Thyroid gland (tissue), 4 donors: ENCODE measurements at regions not wholly inside any gene's neighbourhood (a gene's known extent, or its start where the extent isn't known, plus 50 kb on each side); places are given as distances from the start of the nearest gene placed in this dataset.
"Not testable (repeated sequence)": the region's sequence is repeated elsewhere in the genome, so short reads cannot be mapped to it uniquely, and the experiment has no call there.

Experiments used
- POLR2A ChIP-seq, 2 donors: fragments of 450-650 bp; IDR thresholded peaks; one replicate each; pipeline ENCODE4 v1.6.1; 2017; ENCODE audit warnings: antibody characterized with exemption in 2 of 2, mild to moderate bottlenecking in 2 of 2, moderate library complexity in 1 of 2
- TF ChIP-seq, protein P1 (sequence below), 6 experiments: fragments of 200-600 bp in 3 of 6; fragments of 450-650 bp in 3 of 6; sonication (generic) in 3 of 6; IDR thresholded peaks; one replicate each; pipeline ENCODE4 v1.5.1; 2016 to 2019; ENCODE audit warnings: antibody characterized with exemption in 6 of 6, mild to moderate bottlenecking in 2 of 6, inconsistent platforms in 1 of 6, moderate library complexity in 1 of 6

DNA sequence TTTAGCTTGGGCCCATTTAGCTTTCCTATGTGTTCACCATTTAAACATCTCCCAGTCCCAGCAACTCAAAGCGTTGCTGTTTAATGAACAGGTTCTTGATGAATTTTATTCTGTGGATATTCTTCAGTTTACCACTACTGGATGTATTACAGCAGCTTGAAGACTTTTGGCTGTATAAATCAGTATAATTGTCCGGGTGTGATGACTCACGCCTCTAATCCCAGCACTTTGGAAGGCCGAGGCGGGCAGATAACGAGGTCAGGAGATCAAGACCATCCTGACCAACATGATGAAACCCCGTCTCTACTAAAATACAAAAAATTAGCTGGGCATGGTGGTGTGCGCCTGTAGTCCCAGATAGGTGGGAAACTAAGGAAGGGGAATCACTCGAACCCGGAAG is 1286.7 kb upstream of the EYS start:
- TF ChIP-seq, protein P1, sequence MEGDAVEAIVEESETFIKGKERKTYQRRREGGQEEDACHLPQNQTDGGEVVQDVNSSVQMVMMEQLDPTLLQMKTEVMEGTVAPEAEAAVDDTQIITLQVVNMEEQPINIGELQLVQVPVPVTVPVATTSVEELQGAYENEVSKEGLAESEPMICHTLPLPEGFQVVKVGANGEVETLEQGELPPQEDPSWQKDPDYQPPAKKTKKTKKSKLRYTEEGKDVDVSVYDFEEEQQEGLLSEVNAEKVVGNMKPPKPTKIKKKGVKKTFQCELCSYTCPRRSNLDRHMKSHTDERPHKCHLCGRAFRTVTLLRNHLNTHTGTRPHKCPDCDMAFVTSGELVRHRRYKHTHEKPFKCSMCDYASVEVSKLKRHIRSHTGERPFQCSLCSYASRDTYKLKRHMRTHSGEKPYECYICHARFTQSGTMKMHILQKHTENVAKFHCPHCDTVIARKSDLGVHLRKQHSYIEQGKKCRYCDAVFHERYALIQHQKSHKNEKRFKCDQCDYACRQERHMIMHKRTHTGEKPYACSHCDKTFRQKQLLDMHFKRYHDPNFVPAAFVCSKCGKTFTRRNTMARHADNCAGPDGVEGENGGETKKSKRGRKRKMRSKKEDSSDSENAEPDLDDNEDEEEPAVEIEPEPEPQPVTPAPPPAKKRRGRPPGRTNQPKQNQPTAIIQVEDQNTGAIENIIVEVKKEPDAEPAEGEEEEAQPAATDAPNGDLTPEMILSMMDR (IDR thresholded peaks at IDR 0.05), result not testable (repeated sequence)
- TF ChIP-seq POLR2A (IDR thresholded peaks at IDR 0.05), result not testable (repeated sequence)
